ENCODE measurements at regions not wholly inside any gene's neighbourhood (a gene's known extent, or its start where the extent isn't known, plus 50 kb on each side); places are given as distances from the start of the nearest gene placed in this dataset.

DNA sequence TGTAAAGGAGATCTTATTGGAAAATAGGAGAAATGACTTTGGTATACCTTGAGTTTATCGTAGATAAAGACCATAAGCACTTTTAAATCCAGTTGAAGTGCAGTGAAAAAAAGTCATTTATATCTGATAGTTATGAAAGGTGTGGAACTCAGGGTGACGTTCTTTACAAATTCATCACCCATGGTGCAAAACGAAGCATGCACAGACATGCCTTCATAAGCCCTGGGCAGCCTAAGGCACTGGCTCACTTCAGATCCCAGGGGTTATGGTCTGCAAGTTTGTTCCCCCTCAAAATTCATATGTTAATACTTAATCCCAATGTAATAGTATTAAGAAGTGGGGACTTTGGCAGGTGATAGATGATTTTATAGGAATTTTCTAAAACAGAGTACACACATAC is 1216.4 kb upstream of the USP15 start:
- H3K36me3 ChIP-seq, result no peaks in the 10 kb centered on the region
- no peak overlapping the region for H3K4me3 ChIP-seq
- no peak for ATAC-seq (ENCODE audit: low FRiP score in 2 of 2)
- no peaks in the 10 kb centered on the region for H3K9me3 ChIP-seq
- H3K4me1 ChIP-seq, result no peaks in the 10 kb centered on the region
- TF ChIP-seq POLR2AphosphoS5 (IDR thresholded peaks at IDR 0.05) (no peak), EP300 (IDR thresholded peaks at IDR 0.05) (no peak), POLR2A (IDR thresholded peaks at IDR 0.05) (no peak)
- TF ChIP-seq, protein P1, sequence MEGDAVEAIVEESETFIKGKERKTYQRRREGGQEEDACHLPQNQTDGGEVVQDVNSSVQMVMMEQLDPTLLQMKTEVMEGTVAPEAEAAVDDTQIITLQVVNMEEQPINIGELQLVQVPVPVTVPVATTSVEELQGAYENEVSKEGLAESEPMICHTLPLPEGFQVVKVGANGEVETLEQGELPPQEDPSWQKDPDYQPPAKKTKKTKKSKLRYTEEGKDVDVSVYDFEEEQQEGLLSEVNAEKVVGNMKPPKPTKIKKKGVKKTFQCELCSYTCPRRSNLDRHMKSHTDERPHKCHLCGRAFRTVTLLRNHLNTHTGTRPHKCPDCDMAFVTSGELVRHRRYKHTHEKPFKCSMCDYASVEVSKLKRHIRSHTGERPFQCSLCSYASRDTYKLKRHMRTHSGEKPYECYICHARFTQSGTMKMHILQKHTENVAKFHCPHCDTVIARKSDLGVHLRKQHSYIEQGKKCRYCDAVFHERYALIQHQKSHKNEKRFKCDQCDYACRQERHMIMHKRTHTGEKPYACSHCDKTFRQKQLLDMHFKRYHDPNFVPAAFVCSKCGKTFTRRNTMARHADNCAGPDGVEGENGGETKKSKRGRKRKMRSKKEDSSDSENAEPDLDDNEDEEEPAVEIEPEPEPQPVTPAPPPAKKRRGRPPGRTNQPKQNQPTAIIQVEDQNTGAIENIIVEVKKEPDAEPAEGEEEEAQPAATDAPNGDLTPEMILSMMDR (IDR thresholded peaks at IDR 0.05), result no peak
- DNase-seq, result no peak
- no peaks in the 10 kb centered on the region for H3K27me3 ChIP-seq
- WGBS, 2 donors, result 61 to 79% methylated on average over 3 of the region's 3 CpGs
- no peak overlapping the region for H3K27ac ChIP-seq

DNA sequence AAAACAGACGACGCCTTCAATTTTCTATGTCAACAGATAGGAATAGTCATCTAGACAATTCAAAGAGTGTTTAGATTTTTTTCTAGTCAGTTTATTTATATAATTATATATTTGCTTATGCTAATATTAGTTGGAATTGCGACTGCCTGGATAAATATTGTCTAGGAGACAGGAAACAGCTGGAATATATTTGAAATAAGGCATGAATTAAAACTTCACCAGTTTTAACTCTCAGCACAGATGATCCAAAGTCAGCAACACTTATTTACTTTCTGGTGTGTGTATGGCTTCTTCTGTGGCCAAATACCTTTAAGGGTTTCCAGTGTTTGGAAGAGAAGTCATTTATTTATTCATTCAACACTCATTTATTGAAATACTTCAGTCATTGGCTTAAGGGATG is 1215.4 kb upstream of the USP15 start:
- 44 to 48% methylated on average over 3 of the region's 3 CpGs for WGBS, 2 donors
- ATAC-seq (ENCODE audit: low FRiP score in 2 of 2) (no peak), DNase-seq (no peak)
- H3K27ac ChIP-seq, result no peak overlapping the region
- no peak overlapping the region for H3K4me3 ChIP-seq
- no peak for TF ChIP-seq POLR2AphosphoS5 (IDR thresholded peaks at IDR 0.05)
- TF ChIP-seq, protein P1 (IDR thresholded peaks at IDR 0.05), result no peak
- no peak for TF ChIP-seq EP300 (IDR thresholded peaks at IDR 0.05)
- TF ChIP-seq POLR2A (IDR thresholded peaks at IDR 0.05), result no peak
- no peaks in the 10 kb centered on the region for H3K36me3 ChIP-seq
- H3K4me1 ChIP-seq, result no peaks in the 10 kb centered on the region
- no peaks in the 10 kb centered on the region for H3K9me3 ChIP-seq
- H3K27me3 ChIP-seq, result no peaks in the 10 kb centered on the region

DNA sequence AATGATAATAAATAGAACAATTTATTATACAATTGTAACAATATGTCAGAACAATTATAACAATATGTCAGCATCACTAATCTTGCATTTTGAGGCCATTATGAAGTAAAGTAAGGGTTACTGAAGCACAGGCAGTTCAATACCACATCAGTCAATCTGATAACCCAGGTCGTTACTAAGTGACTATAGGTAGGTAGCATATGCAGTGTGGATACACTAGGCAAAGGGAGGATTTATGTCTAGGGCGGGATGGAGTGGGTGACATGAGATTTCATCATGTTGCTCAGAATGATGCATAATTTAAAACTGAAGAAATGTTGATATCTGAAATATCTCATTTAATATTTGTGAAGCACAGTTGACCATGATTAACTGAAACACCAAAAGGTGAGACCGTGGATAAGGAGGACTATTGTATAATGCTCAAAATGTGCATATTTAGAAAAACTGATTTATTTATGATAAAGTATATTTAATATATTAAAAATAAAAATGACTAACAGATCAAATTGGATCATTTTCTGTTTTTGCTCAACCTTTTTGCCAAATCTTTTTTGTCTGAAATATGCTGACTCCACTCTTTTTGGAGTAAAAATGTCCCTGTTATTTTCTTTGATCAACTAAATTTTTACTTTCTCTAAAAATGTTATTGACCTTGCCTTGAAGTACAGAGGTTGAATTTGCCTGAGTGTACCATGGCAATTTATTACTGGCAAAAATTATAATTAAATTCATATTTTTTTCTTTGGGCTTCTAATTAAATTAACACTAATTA is 1189.4 kb upstream of the USP15 start:
- no peak for ATAC-seq (ENCODE audit: low FRiP score in 2 of 2)
- Histone ChIP-seq H3K27me3 (no peaks in the 10 kb centered on the region), H3K9me3 (no peaks in the 10 kb centered on the region), H3K4me3 (no peak overlapping the region), H3K4me1 (no peaks in the 10 kb centered on the region), H3K27ac (no peak overlapping the region), H3K36me3 (no peaks in the 10 kb centered on the region)
- WGBS, 2 donors, result 69 to 75% methylated on average over 3 of the region's 3 CpGs
- no peak for DNase-seq
- TF ChIP-seq POLR2AphosphoS5 (IDR thresholded peaks at IDR 0.05) (no peak), EP300 (IDR thresholded peaks at IDR 0.05) (no peak), POLR2A (IDR thresholded peaks at IDR 0.05) (no peak)
- TF ChIP-seq, protein P1 (IDR thresholded peaks at IDR 0.05), result no peak

DNA sequence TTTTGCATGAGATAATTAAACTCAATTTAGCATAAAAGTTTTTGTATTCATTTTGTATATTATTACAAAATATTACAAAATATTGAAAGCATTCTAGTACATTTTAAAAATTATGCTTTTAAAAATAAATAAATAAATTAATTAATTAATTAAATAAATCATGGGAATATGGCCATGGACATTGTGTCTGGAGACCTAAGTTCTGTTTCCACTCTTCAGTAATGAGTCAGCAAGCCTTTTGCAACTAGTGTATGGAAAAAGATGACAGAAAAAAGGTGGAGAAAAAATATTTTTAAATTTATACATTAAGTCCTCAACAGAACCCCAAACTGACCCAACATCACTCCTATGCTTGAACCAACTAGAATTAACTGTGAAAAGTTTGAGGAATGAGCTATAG is 1187.5 kb upstream of the USP15 start:
- ATAC-seq (ENCODE audit: low FRiP score in 2 of 2) (no peak), DNase-seq (no peak)
- H3K9me3 ChIP-seq, result no peaks in the 10 kb centered on the region
- no peaks in the 10 kb centered on the region for H3K36me3 ChIP-seq
- no peak overlapping the region for H3K27ac ChIP-seq
- no peak overlapping the region for H3K4me3 ChIP-seq
- H3K4me1 ChIP-seq, result no peaks in the 10 kb centered on the region
- TF ChIP-seq POLR2AphosphoS5 (IDR thresholded peaks at IDR 0.05) (no peak), EP300 (IDR thresholded peaks at IDR 0.05) (no peak), POLR2A (IDR thresholded peaks at IDR 0.05) (no peak)
- TF ChIP-seq, protein P1 (IDR thresholded peaks at IDR 0.05), result no peak
- H3K27me3 ChIP-seq, result no peaks in the 10 kb centered on the region

DNA sequence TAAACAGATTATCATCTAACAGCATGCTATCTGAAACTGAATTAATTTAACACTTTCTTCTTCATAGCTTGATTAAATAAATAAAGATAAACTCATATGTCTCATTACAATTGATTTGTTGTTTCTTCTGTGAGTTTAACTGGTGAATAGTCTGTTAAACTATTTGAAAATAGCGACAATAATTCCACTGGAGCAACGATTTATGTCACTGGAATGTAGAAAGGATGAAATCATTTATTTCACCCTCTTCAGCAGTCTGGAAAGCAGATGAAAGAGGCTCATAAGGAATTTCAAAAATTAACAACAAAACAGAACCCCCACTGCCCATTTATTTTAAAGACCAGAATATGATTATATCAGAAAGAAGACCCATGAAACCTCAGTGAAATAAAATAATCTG is 1165.1 kb upstream of the USP15 start:
- H3K36me3 ChIP-seq, result no peaks in the 10 kb centered on the region
- H3K27ac ChIP-seq, result no peak overlapping the region
- H3K9me3 ChIP-seq, result no peaks in the 10 kb centered on the region
- TF ChIP-seq EP300 (IDR thresholded peaks at IDR 0.05), result no peak
- TF ChIP-seq, protein P1 (IDR thresholded peaks at IDR 0.05), result no peak
- no peak for TF ChIP-seq POLR2AphosphoS5 (IDR thresholded peaks at IDR 0.05)
- TF ChIP-seq POLR2A (IDR thresholded peaks at IDR 0.05), result no peak
- 46 to 56% methylated on average over 2 of the region's 2 CpGs for whole genome bisulfite sequencing, 2 donors
- DNase-seq, result no peak
- H3K4me1 ChIP-seq, result no peaks in the 10 kb centered on the region
- no peak overlapping the region for H3K4me3 ChIP-seq
- H3K27me3 ChIP-seq, result no peaks in the 10 kb centered on the region
- ATAC-seq (ENCODE audit: low FRiP score in 2 of 2), result no peak
